Glutamatergic neuron (in vitro differentiated cells): ENCODE measurements at regions not wholly inside any gene's neighbourhood (a gene's known extent, or its start where the extent isn't known, plus 50 kb on each side); places are given as distances from the start of the nearest gene placed in this dataset.

ENCODE experiments used
- DNase-seq: peaks from one replicate; pipeline ENCODE4 v3.0.0; 2022
- H3K27ac Mint-ChIP-seq: one replicate; pipeline ENCODE4 v1.8.0; 2020; ENCODE audit warnings: mild to moderate bottlenecking, mixed read lengths, inconsistent platforms; ENCODE audit not compliant: unreplicated experiment
- H3K27me3 Mint-ChIP-seq: one replicate; pipeline ENCODE4 v1.8.0; 2020; ENCODE audit warnings: mild to moderate bottlenecking, moderate library complexity, mixed read lengths, inconsistent platforms; ENCODE audit not compliant: unreplicated experiment
- H3K36me3 Mint-ChIP-seq: one replicate; pipeline ENCODE4 v1.8.0; 2020; ENCODE audit warnings: mild to moderate bottlenecking, mixed read lengths, inconsistent platforms; ENCODE audit not compliant: unreplicated experiment
- H3K4me1 Mint-ChIP-seq: one replicate; pipeline ENCODE4 v1.8.0; 2020; ENCODE audit warnings: mild to moderate bottlenecking, low read depth, mixed read lengths, inconsistent platforms; ENCODE audit not compliant: unreplicated experiment
- H3K4me3 Mint-ChIP-seq: one replicate; pipeline ENCODE4 v1.8.0; 2020; ENCODE audit warnings: mild to moderate bottlenecking, mixed read lengths, inconsistent platforms; ENCODE audit not compliant: unreplicated experiment
- H3K9me3 Mint-ChIP-seq: one replicate; pipeline ENCODE4 v1.8.0; 2020; ENCODE audit warnings: mild to moderate bottlenecking, moderate library complexity, mixed read lengths, inconsistent platforms; ENCODE audit not compliant: unreplicated experiment
- CTCF ChIP-seq: fragments of 200-600 bp; sonication (generic); IDR thresholded peaks from one replicate; pipeline ENCODE4 v1.5.0; 2021; ENCODE audit not compliant: partially characterized antibody, unreplicated experiment

- Mint-ChIP-seq H3K36me3 (no peaks in the 10 kb centered on the region), H3K27ac (no peak overlapping the region), H3K4me1 (peaks cover 4% of the 10 kb centered on the region), H3K27me3 (peaks cover 14% of the 10 kb centered on the region), H3K4me3 (no peak overlapping the region), H3K9me3 (no peaks in the 10 kb centered on the region)
- no peak for DNase-seq
- no peak for TF ChIP-seq CTCF
Measured at GRCh38 chr2:43128559-43128955, 97.8 kb downstream of the ZFP36L2 start.

GRCh38 chr2:43127941-43128558, 98.4 kb downstream of the ZFP36L2 start:
- Mint-ChIP-seq H3K9me3 (no peaks in the 10 kb centered on the region), H3K36me3 (no peaks in the 10 kb centered on the region), H3K27ac (no peak overlapping the region), H3K4me1 (peaks cover under 1% of the 10 kb centered on the region), H3K27me3 (peaks cover 14% of the 10 kb centered on the region), H3K4me3 (no peak overlapping the region)
- DNase-seq: no peak
- no peak for TF ChIP-seq CTCF

GRCh38 chr2:43127208-43127940, 99.0 kb downstream of the ZFP36L2 start:
- no peaks in the 10 kb centered on the region for H3K36me3 Mint-ChIP-seq
- TF ChIP-seq CTCF: peak; percentile 67
- no peak overlapping the region for H3K27ac Mint-ChIP-seq
- H3K27me3 Mint-ChIP-seq: peaks cover 14% of the 10 kb centered on the region
- no peaks in the 10 kb centered on the region for H3K9me3 Mint-ChIP-seq
- H3K4me1 Mint-ChIP-seq: no peaks in the 10 kb centered on the region
- no peak overlapping the region for H3K4me3 Mint-ChIP-seq
- peak; percentile 63 for DNase-seq

GRCh38 chr2:43126817-43127207, 99.6 kb downstream of the ZFP36L2 start:
- no peak for DNase-seq
- Mint-ChIP-seq H3K4me3 (no peak overlapping the region), H3K9me3 (no peaks in the 10 kb centered on the region), H3K27me3 (peaks cover 14% of the 10 kb centered on the region), H3K4me1 (no peaks in the 10 kb centered on the region), H3K36me3 (no peaks in the 10 kb centered on the region), H3K27ac (no peak overlapping the region)
- no peak for TF ChIP-seq CTCF
